Activated CD4-positive, alpha-beta T cell treated with anti-CD3 and anti-CD28 coated beads, Interleukin-2, amount 50 U/mL, for 1 hour (primary cell): ENCODE measurements at regions not wholly inside any gene's neighbourhood (a gene's known extent, or its start where the extent isn't known, plus 50 kb on each side); places are given as distances from the start of the nearest gene placed in this dataset.
"Not testable (repeated sequence)": the region's sequence is repeated elsewhere in the genome, so short reads cannot be mapped to it uniquely, and the experiment has no call there.

Source experiments
- DNase-seq: peaks from one replicate; pipeline ENCODE4 v3.0.0-alpha.2; 2020

GRCh38 chr5:18617191-18617590 is 982.9 kb downstream of the TAF11L14 start:
- DNase-seq = not testable (repeated sequence)

GRCh38 chr5:18630458-18631045 is 996.3 kb downstream of the TAF11L14 start:
- no peak for DNase-seq

- no peak for DNase-seq
Observed at GRCh38 chr5:18652404-18653215, 1018.4 kb downstream of the TAF11L14 start.

GRCh38 chr5:18653216-18653752 is 1019.0 kb downstream of the TAF11L14 start:
- no peak for DNase-seq

GRCh38 chr5:18660511-18660910 is 1026.3 kb downstream of the TAF11L14 start:
- no peak for DNase-seq

- no peak for DNase-seq
Observed at GRCh38 chr5:18662231-18662630, 1028.0 kb downstream of the TAF11L14 start.

- not testable (repeated sequence) for DNase-seq
Observed at GRCh38 chr5:18674212-18674611, 1040.0 kb downstream of the TAF11L14 start.

GRCh38 chr5:18675041-18675440 is 1040.8 kb downstream of the TAF11L14 start:
- DNase-seq = no peak

GRCh38 chr5:18686253-18686652 is 1052.0 kb downstream of the TAF11L14 start:
- no peak for DNase-seq

- DNase-seq = no peak
Observed at GRCh38 chr5:18687429-18687828, 1053.2 kb downstream of the TAF11L14 start.

- DNase-seq = no peak
Observed at GRCh38 chr5:18699681-18700080, 1065.4 kb downstream of the TAF11L14 start.

GRCh38 chr5:18702821-18703220 is 1068.6 kb downstream of the TAF11L14 start:
- no peak for DNase-seq

GRCh38 chr5:18712936-18713485 is 1078.8 kb downstream of the TAF11L14 start:
- DNase-seq = no peak

GRCh38 chr5:18720002-18720401 is 1085.7 kb downstream of the TAF11L14 start:
- no peak for DNase-seq

GRCh38 chr5:18732556-18733479 is 1098.6 kb downstream of the TAF11L14 start:
- no peak for DNase-seq

- DNase-seq = no peak
Observed at GRCh38 chr5:18736051-18736398, 1101.8 kb downstream of the TAF11L14 start.

- not testable (repeated sequence) for DNase-seq
Observed at GRCh38 chr5:18736736-18737135, 1102.5 kb downstream of the TAF11L14 start.

- no peak for DNase-seq
Observed at GRCh38 chr5:18740301-18740700, 1106.0 kb downstream of the TAF11L14 start.

- DNase-seq = no peak
Observed at GRCh38 chr5:18742830-18743229, 1108.6 kb downstream of the TAF11L14 start.

- DNase-seq = no peak
Observed at GRCh38 chr5:18744441-18744840, 1110.2 kb downstream of the TAF11L14 start.

GRCh38 chr5:18745042-18745987 is 1111.1 kb downstream of the TAF11L14 start:
- peak; percentile 16 for DNase-seq
